ENCODE measurements at regions not wholly inside any gene's neighbourhood (a gene's known extent, or its start where the extent isn't known, plus 50 kb on each side); places are given as distances from the start of the nearest gene placed in this dataset.

- ATAC-seq (no peak), DNase-seq (no peak)
- Mint-ChIP-seq H3K9me3 (peaks cover 3% of the 10 kb centered on the region), H3K27ac (no peak overlapping the region), H3K27me3 (no peaks in the 10 kb centered on the region), H3K36me3 (ENCODE audit: low read depth) (no peaks in the 10 kb centered on the region), H3K4me1 (ENCODE audit: low read depth) (peaks cover 2% of the 10 kb centered on the region), H3K4me3 (no peak overlapping the region)
- no peak for TF ChIP-seq CTCF (IDR thresholded peaks at IDR 0.05)
- intact Hi-C loops (cut with micrococcal nuclease), result no loop called here
- CTCF ChIA-PET, result no interaction called here
- POLR2A ChIA-PET, result no interaction called here
These were observed 1279.1 kb downstream of the NCAM2 start for GRCh38 chr21:22277341-22277740.

- H3K9me3 Mint-ChIP-seq, result peaks cover 3% of the 10 kb centered on the region
- ATAC-seq (no peak), DNase-seq (no peak)
- intact Hi-C loops (cut with micrococcal nuclease), result no loop called here
- CTCF ChIA-PET, result no interaction called here
- H3K4me1 Mint-ChIP-seq (ENCODE audit: low read depth), result peaks cover 2% of the 10 kb centered on the region
- no peak overlapping the region for H3K27ac Mint-ChIP-seq
- POLR2A ChIA-PET, result no interaction called here
- no peak for TF ChIP-seq CTCF (IDR thresholded peaks at IDR 0.05)
- H3K27me3 Mint-ChIP-seq, result no peaks in the 10 kb centered on the region
- H3K4me3 Mint-ChIP-seq, result no peak overlapping the region
- H3K36me3 Mint-ChIP-seq (ENCODE audit: low read depth), result no peaks in the 10 kb centered on the region
These were observed 1280.2 kb downstream of the NCAM2 start for GRCh38 chr21:22278366-22278765.

GRCh38 chr21:22280851-22281250 is 1282.6 kb downstream of the NCAM2 start:
- POLR2A ChIA-PET, result no interaction called here

GRCh38 chr21:22288885-22289499 is 1290.8 kb downstream of the NCAM2 start:
- ChIA-PET CTCF (no interaction called here), POLR2A (no interaction called here)
- Mint-ChIP-seq H3K36me3 (ENCODE audit: low read depth) (no peaks in the 10 kb centered on the region), H3K27me3 (no peaks in the 10 kb centered on the region), H3K4me3 (no peak overlapping the region), H3K4me1 (ENCODE audit: low read depth) (no peaks in the 10 kb centered on the region), H3K9me3 (no peaks in the 10 kb centered on the region), H3K27ac (no peak overlapping the region)
- DNase-seq (no peak), ATAC-seq (no peak)
- TF ChIP-seq CTCF (IDR thresholded peaks at IDR 0.05), result no peak
- intact Hi-C loops (cut with micrococcal nuclease), result no loop called here

More at GRCh38 chr21:22280851-22281250, 1282.6 kb downstream of the NCAM2 start:
- CTCF ChIA-PET, result no interaction called here
- peaks cover 1% of the 10 kb centered on the region for H3K9me3 Mint-ChIP-seq
- ATAC-seq (no peak), DNase-seq (no peak)
- no peaks in the 10 kb centered on the region for H3K27me3 Mint-ChIP-seq
- no peak overlapping the region for H3K27ac Mint-ChIP-seq
- intact Hi-C loops (cut with micrococcal nuclease), result loop anchor here (2.0 kb wide), 1 partner anchor 14 kb away; no protein-coding TSS in a partner anchor
- no peaks in the 10 kb centered on the region for H3K36me3 Mint-ChIP-seq (ENCODE audit: low read depth)
- H3K4me1 Mint-ChIP-seq (ENCODE audit: low read depth), result peaks cover 2% of the 10 kb centered on the region
- no peak for TF ChIP-seq CTCF (IDR thresholded peaks at IDR 0.05)
- no peak overlapping the region for H3K4me3 Mint-ChIP-seq

GRCh38 chr21:22292144-22292543 is 1293.9 kb downstream of the NCAM2 start:
- Mint-ChIP-seq H3K9me3 (no peaks in the 10 kb centered on the region), H3K27ac (no peak overlapping the region), H3K4me1 (ENCODE audit: low read depth) (no peaks in the 10 kb centered on the region), H3K4me3 (no peak overlapping the region), H3K27me3 (no peaks in the 10 kb centered on the region), H3K36me3 (ENCODE audit: low read depth) (no peaks in the 10 kb centered on the region)
- TF ChIP-seq CTCF (IDR thresholded peaks at IDR 0.05), result no peak
- ATAC-seq, result no peak
- POLR2A ChIA-PET, result no interaction called here
- DNase-seq, result no peak
- CTCF ChIA-PET, result no interaction called here
- intact Hi-C loops (cut with micrococcal nuclease), result no loop called here
